Uterus (tissue), 2 donors: ENCODE measurements at regions not wholly inside any gene's neighbourhood (a gene's known extent, or its start where the extent isn't known, plus 50 kb on each side); places are given as distances from the start of the nearest gene placed in this dataset.

ENCODE experiments used
- CTCF ChIP-seq, 4 experiments: fragments of 200-600 bp in 2 of 4; fragments of 450-650 bp in 2 of 4; sonication (generic) in 2 of 4; IDR thresholded peaks; one replicate each; pipeline ENCODE4 v1.5.1; 2016 to 2019; ENCODE audit warnings: antibody characterized with exemption in 4 of 4, mild to moderate bottlenecking in 2 of 4, moderate library complexity in 1 of 4
- POLR2A ChIP-seq, 2 donors: fragments of 450-650 bp; IDR thresholded peaks; one replicate each; pipeline ENCODE4 v1.6.1; 2016; ENCODE audit warnings: antibody characterized with exemption in 2 of 2, mild to moderate bottlenecking in 1 of 2, moderate library complexity in 1 of 2

GRCh38 chr3:190741788-190742187, 120.7 kb downstream of the GMNC start:
- TF ChIP-seq POLR2A (IDR thresholded peaks at IDR 0.05) (no peak), CTCF (IDR thresholded peaks at IDR 0.05) (no peak)
